Stimulated activated CD8-positive, alpha-beta memory T cell treated with anti-CD3 and anti-CD28 coated beads, Interleukin-4, amount 100 ng/mL, for 48 hours (primary cell): ENCODE measurements at regions not wholly inside any gene's neighbourhood (a gene's known extent, or its start where the extent isn't known, plus 50 kb on each side); places are given as distances from the start of the nearest gene placed in this dataset.
"Not testable (repeated sequence)": the region's sequence is repeated elsewhere in the genome, so short reads cannot be mapped to it uniquely, and the experiment has no call there.

Source experiments
- DNase-seq: peaks from one replicate; pipeline ENCODE4 v3.0.0-alpha.2; 2020

DNA sequence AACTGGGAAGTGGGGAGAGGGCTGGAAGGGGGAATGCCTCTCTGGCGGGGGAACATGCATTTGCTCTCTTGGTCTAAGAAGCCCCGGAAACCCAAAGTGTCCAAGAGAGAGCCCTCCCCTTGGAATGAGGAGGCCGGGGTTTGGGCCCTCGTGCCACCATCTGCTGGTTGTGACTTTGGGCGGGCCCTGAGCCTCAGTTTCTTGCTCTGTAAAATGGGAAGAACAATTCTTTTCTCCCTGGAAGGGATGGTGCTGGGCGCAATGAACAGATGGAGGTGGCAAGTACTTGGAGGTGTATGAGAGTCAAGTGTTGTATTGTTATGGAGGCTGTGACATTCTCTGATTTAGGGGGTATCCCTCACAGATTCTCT, 69.9 kb upstream of the TARDBP start:
- no peak for DNase-seq

DNA sequence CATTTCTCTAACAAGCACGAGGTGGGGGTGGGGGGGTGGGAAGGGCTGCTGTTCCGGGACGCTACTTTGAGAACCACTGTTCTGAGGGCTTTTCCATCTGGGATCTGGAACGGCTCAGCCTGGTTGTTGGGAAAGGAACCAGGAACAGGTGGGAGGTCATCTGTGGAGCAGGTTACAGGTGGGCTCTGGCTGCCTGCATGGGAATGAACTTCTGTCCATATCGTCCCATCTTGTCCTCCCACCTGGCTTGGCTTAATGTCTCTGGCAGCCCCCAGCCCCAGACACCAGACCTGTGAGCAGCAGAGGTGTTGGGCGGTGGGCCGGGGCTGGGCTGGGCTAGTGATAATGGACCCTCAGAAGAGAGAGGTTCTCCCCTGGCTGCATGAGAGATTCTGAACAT, 69.4 kb upstream of the TARDBP start:
- no peak for DNase-seq

DNA sequence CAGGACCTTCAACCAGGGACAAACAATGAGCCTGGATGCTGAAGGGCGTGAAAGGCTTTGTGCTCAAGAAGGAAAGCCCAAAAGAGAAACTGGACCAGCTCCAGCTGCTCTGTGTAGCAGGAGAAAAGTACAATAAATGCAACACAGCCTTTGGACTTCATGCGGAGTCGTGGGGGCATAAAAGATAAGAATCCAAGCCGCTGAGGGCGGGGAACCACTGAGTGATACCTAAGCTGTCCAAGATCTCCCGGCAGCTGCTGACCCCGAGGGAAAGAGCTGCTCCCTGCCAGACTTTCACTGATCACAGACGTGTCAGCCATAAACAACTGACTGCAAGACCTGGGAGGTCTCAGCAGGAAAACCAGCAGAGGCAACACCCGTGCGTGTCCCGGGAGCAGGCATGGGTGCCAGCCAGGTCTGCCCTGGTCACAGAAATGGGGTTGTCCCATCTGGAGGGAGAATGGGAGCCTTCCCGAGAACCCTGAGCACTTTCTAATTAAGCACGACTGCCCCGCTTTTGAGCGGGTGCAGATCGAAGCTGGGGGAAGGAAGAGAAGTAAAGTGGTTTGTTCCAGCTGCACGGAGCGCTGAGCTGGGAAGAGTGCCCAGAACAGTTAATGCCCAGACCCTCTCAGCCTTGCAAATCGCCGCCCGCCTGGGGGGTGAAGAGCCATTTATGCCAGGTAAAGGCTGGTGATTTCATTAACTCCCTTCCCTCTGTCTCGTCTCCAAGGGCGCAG, 68.3 kb upstream of the TARDBP start:
- DNase-seq, result no peak

DNA sequence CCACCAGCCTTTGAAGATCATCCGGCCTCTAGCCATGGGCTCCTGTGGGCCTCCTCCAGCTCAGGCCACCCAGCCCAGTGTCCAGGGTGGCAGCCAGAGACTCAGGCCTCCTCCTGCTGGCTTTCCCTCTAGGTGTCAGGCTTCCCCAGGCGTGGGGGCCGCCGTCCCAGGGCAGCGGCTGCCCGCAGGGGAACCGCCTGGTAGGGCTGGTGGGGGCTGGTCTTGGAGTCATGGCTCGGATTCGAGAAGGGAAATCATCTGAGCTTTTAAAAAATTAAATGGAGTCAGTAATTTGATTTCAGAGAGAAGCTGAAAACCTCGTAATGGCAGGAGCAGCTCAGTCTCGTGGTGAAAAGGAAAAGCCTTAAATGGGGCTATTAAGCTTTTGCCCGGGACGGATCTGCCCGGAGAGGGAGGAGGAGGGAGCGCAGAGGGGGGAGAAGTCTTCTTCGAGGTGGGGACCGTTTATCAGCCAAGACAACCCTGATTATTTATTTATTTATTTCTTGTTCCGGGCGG, 66.4 kb upstream of the TARDBP start:
- no peak for DNase-seq

DNA sequence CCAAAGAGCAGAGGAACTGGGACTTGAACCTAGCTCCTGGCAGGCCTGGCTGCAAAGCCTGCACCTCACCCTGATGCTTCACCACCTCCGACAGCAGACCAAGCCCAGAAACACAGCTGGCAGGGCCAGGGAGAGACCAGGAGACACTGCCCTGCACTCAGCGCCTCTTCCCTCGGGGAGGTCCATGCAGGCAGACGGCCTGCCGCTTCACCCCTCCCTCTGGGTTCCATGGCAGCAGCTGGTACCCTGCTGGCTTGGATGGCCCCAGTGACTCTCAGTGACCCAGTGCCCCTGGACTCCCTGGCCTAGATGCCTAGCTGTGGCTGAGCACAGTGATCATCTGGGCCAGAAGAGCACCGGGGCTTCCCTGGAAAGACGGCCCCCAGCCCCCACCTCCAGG, 65.3 kb upstream of the TARDBP start:
- DNase-seq, result no peak

DNA sequence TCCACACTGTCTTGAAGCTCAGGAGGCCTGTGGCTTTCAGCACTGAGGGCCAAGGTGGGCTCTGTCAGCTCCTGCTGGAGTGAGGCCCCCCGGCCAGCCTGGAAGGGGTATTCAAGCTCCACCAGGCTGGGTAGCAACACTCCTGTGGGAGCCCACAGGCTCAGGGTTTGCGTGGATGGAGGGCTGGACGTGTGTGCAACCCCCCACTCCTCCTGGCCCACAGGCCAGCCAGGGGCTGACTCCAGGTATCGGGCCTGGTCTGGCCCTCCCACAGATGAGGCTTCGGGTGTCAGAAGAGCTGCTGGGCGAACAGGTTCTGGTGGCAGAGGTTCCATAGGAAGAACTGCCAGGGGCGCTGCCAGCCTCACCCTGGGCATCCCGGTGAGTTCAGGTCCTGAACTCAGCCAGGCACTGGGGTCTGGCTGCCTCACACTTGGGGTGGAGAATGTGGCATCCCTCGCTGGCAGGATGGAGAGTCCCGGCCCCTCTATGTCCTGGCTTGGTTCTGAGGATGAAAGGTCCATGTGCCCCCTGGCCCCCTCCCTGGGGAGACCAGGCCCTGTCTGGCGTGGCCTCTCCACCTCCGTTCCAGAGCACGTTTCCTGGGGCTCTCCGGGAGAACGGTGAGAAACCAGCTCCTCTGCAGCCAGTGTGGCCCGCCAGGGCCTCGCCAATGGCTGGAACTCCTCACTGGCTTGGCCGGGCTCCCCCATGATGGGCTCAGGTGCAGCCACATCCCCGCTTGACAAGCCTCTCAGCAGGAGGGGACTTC, 64.6 kb upstream of the TARDBP start:
- DNase-seq, result no peak

DNA sequence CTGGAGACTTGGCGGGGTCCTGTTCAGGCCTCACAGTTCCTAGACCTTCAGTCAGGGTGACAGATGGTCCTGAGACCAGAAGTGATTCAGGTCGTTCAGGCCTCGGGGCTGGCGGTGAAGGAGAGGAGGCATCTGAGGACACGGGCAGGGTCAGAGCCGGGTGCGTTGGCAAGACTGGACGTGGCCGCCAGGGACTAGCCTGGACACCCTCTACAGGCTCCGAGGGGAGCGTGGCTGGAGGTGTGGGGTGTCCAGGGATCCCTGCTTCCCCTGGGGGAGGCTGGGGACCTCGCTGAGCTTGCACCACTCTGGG, 64.0 kb upstream of the TARDBP start:
- DNase-seq, result no peak

DNA sequence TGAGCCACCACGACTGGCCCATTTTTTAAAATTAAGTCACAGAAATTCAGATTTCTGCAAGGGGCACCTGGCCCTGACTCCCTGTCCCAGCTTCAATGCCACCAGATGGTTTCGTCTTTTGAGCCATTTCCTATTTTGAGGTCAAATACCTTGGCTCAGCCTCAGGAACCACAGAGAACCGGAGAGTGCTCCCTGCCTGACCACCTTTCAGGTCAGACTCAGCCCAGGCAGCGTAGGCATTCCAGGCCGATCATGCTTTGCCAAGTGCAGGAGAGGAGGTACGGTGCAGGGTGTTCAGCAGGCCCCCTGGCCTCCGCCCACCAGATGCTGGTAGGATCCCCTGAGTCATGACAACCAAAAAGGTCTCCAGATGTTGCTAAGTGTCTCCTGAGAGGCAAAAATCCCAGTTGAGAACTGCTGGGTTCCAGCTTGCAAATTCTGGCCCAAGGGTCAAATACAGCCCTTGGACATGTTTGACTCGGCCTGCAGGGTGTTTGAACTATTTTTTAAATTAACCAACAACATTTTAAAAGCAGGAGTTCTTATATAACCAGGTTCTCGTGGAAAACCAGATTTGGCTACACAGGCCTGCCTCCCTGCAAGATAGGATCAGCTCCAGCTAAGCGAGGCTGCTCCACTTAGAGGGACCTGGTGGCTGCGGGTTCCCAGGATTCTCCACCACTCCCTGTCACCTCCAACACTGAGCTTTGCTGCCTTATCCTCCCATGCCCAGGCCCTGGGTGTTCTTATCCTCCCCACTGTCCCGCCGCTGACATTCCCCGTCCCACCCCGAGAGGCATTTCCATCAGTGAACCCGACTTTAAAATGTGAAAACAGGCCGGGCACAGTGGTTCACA, 61.9 kb upstream of the TARDBP start:
- no peak for DNase-seq

DNA sequence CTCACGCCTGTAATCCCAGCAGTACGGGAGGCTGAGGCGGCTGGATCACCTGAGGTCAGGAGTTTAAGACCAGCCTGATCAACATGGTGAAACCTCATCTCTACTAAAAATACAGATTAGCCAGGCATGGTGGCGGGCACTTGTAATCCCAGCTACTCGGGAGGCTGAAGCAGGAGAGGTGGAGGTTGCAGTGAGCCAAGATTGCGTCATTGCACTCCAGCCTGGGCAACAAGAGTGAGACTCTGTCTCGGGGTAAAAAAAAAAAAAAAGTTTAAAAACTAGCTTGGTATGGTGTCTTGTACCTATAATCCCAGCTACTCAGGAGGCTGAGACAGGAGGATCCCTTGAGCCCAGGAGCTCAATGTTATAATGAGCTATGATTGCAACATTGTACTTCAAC, 61.2 kb upstream of the TARDBP start:
- not testable (repeated sequence) for DNase-seq

DNA sequence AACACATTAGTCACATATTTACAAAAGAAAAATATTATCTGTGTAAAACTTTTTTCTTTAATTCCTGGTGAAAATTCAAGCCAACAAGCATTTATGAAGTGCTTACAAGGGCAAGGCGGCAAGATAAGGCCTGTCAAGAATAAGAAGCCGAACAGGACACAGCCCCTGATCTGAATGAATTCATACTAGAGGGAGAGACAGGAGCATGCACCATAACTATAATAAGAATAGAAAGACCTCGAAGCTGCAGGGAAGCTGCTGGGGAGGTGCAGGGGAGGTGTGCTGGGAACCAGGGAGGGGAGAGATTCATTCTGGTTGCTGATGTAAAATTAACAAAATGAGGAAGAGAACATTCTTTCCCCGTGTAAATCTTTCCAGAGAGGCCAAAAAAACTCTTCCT, 60.5 kb upstream of the TARDBP start:
- DNase-seq, result no peak

DNA sequence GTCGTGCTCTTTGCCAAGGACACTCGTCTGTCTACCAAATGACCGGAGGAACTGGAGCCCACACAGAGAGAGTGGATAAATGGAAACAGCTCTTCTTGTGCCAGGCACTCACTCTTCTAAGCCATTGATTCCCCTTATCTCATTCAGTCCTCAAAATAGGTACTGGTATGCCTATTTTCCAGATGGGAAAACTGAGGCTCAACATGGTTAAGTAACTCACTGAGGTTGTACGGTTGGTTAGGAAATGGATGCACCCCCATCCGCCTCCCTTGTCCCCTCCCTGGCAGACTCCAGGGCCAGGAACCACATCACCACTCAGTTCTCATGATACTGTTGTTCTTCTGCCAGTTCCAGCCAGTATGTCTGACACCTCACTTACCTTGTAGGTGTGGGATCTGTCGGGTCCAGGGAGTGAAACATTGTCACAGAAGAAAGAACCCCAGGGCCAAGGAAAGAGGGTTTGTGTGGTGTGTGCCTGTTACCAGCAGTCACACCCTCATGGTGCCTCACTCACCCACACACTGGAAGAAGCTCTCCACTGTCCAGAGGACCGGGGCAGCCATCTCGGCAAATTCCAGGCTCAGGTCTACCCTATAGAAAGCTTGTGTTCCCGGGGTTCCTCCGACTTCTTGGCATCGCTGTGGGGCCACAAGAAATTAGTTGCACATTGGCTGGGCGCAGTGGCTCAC, 58.8 kb upstream of the TARDBP start:
- no peak for DNase-seq

DNA sequence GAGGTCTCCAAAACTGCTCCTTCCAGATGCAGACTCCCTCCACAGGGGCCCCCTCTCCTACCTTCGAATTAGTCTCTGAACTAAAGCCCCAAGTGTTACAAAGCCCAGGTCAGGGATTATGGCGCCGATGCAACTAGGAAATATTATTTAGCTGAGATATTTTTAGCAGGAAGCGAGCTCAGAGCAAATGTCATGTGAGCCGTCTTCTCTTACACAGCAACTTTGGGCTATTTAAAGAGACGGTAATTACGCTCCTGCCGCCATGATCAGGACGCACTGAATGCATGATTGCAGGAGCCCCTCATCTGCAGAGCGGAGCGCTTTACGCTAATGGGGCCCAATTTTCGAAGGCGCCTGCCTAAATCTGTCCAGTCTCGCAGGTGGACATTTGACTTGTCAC, 55.3 kb upstream of the TARDBP start:
- DNase-seq, result no peak

DNA sequence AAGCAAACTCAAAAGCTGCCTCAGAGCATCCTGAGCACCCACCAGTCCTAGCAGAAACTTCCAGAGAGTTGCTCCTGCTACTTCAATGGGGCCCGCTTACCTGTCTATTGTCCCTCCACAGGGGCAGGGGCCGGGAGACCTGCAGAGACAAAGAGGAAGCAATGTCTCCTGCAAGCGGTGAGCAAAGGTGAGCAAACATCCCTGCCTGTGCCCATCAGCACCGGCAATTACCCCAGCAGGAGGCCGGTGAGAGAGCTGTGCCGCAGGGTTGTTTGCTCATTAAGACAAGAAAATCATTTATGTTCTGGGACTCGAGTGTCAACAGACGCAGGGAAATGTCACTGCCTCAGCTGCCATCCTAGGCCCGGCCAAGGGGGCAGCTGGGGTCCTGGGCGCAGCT, 53.8 kb upstream of the TARDBP start:
- DNase-seq, result no peak

DNA sequence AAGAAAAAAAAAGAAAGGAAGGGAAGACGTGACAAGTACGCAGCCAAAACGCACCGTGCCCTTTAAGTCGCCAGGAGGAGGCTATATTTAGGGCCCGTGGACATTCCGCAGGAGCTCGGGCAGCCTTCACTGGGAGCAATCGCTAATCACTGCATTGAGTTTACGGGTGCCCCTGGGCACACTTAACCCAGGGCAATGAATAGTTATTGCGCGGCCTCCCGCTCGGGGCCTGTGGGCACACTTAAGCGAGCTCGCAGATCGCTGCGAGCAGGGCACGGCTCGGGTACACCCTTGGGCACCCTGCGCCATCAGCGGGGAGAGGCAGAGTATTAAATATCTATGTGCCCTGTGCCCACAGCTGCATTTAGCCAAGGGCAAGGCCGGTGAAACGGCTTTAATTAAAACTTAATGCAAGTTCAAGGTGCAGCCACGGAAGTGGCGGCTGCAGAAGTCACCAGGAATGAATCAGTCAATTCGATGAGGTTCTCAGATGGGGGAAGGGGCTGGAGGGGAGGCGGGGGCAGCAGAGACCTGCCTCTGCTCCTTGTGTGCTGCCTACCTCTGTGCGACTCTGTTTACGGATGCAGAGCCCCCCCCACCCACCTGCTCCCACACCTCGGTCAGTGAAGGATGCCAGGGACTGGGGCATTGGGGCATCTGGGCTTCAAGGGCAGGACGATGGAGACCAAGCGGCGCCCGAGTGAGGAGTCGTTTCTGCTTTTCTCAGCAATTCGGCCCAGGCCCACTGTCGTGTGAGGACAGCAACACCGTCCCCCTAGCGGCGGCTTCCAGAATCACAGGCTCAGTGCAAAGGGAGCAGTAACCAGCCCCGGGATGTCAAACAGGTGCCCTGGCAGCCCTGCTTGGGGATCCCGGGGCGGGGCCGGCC, 51.8 kb upstream of the TARDBP start:
- DNase-seq, result peak; percentile 94

DNA sequence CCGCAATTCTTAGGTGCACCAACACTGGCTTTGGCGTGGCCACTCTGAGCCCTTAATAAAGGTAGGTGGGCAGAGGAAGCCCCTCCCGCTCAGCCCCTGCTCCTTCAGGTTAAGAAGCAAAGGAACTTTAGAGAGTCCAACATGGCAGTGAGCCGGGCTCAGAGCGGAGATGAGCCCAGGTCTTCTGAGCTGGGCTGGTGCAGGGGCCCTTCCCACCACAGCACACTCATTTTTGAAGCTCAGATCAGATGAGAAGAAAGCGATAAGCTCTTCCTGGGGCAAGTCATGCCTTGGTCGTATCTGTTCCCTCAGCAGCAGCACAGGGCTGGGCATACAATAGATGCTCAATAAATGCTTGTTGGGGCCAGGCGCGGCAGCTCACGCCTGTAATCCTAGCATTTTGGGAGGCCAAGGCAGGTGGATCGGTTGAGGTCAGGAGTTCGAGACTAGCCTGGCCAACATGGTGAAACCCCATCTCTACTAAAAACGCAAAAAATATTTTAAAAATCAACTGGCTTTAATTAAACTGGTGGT, 51.1 kb upstream of the TARDBP start:
- DNase-seq, result no peak

DNA sequence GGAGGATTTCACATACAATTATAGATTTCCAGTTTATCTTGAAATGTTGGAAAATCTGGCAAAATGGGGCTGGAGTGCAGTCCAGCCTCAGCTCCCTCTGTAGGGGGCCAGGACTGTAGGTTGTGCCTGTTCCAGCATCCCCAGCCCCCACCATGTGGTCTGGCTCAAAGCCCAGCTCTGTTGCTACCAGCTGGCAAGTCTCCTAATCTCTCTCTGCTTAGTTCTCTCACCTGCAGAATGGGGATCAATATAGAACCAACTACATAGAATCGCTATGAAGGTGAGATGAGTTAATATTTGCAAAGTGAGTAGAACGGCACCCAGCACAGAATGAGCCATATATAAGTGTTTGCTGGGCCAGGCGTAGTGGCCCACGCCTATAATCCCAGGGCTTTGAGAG, 50.0 kb upstream of the TARDBP start:
- DNase-seq, result no peak
